RPMI7951 (cell line): ENCODE measurements at regions not wholly inside any gene's neighbourhood (a gene's known extent, or its start where the extent isn't known, plus 50 kb on each side); places are given as distances from the start of the nearest gene placed in this dataset.

Source experiments
- DNase-seq: peaks from one replicate; pipeline ENCODE4 v3.0.0-alpha.2; 2012; ENCODE audit warnings: low read depth

GRCh38 chr7:113968713-113969112, 49.9 kb upstream of the PPP1R3A start:
- DNase-seq, result no peak
